Breast epithelium (tissue), 4 donors: ENCODE measurements at regions not wholly inside any gene's neighbourhood (a gene's known extent, or its start where the extent isn't known, plus 50 kb on each side); places are given as distances from the start of the nearest gene placed in this dataset.

ENCODE experiments used
- DNase-seq, 2 donors: peaks; one replicate each; pipeline ENCODE4 v3.0.0-alpha.2; 2019; ENCODE audit warnings: low spot score in 2 of 2
- H3K27ac ChIP-seq, 2 donors: fragments of 200-600 bp; sonication (generic) in 1 of 2; one replicate each; pipeline ENCODE4 v1.5.1; 2016 to 2019; ENCODE audit warnings: mild to moderate bottlenecking in 1 of 2
- H3K27me3 ChIP-seq, 2 donors: fragments of 200-600 bp; sonication (generic) in 1 of 2; one replicate each; pipeline versions ENCODE4 v1.5.1 to v1.6.0; 2017 to 2019; ENCODE audit warnings: control low read depth in 1 of 2, mild to moderate bottlenecking in 1 of 2
- H3K36me3 ChIP-seq: fragments of 200-600 bp; one replicate; pipeline ENCODE4 v1.5.1; 2019
- H3K4me1 ChIP-seq, 2 donors: fragments of 200-600 bp; sonication (generic); one replicate each; pipeline ENCODE4 v1.5.1; 2016 to 2019; ENCODE audit warnings: control low read depth in 1 of 2
- H3K4me3 ChIP-seq, 3 donors: fragments of 200-600 bp; sonication (generic); 1 replicate in 2 of 3; 2 replicates in 1 of 3; pipeline ENCODE4 v1.5.1; 2016 to 2019; ENCODE audit warnings: mild to moderate bottlenecking in 3 of 3, moderate library complexity in 2 of 3
- H3K9me3 ChIP-seq, 2 donors: fragments of 200-600 bp; sonication (generic) in 1 of 2; one replicate each; pipeline ENCODE4 v1.5.1; 2016 to 2019; ENCODE audit warnings: control low read depth in 1 of 2
- POLR2A ChIP-seq: fragments of 450-650 bp; IDR thresholded peaks from one replicate; pipeline ENCODE4 v1.6.1; 2016; ENCODE audit warnings: antibody characterized with exemption, mild to moderate bottlenecking, moderate library complexity
- POLR2AphosphoS5 ChIP-seq, 3 donors: sonication (generic); formaldehyde crosslinking; IDR thresholded peaks; one replicate each; pipeline ENCODE4 v1.6.1; 2017; ENCODE audit warnings: antibody characterized with exemption in 3 of 3
- intact Hi-C: fragments of 100-400 bp; cut with DNase I; formaldehyde crosslinking; loops from one replicate; pipeline ENCODE4 v1.15.1; 2023; ENCODE audit warnings: low total_unique reads
- TF ChIP-seq, protein P1 (sequence below), 3 donors: fragments of 450-650 bp; IDR thresholded peaks; one replicate each; pipeline ENCODE4 v1.5.1; 2016 to 2017; ENCODE audit warnings: antibody characterized with exemption in 3 of 3, mild to moderate bottlenecking in 3 of 3, moderate library complexity in 3 of 3

- intact Hi-C loops, result no loop called here
- H3K4me3 ChIP-seq, result no peak overlapping the region
- no peak for DNase-seq
- TF ChIP-seq, protein P1, sequence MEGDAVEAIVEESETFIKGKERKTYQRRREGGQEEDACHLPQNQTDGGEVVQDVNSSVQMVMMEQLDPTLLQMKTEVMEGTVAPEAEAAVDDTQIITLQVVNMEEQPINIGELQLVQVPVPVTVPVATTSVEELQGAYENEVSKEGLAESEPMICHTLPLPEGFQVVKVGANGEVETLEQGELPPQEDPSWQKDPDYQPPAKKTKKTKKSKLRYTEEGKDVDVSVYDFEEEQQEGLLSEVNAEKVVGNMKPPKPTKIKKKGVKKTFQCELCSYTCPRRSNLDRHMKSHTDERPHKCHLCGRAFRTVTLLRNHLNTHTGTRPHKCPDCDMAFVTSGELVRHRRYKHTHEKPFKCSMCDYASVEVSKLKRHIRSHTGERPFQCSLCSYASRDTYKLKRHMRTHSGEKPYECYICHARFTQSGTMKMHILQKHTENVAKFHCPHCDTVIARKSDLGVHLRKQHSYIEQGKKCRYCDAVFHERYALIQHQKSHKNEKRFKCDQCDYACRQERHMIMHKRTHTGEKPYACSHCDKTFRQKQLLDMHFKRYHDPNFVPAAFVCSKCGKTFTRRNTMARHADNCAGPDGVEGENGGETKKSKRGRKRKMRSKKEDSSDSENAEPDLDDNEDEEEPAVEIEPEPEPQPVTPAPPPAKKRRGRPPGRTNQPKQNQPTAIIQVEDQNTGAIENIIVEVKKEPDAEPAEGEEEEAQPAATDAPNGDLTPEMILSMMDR (IDR thresholded peaks at IDR 0.05), result no peak
- TF ChIP-seq POLR2AphosphoS5 (IDR thresholded peaks at IDR 0.05) (no peak), POLR2A (no peak)
- H3K27me3 ChIP-seq, result no peaks in the 10 kb centered on the region
- H3K9me3 ChIP-seq, result no peaks in the 10 kb centered on the region
- H3K36me3 ChIP-seq, result no peaks in the 10 kb centered on the region
- H3K4me1 ChIP-seq, result no peaks in the 10 kb centered on the region
- no peak overlapping the region for H3K27ac ChIP-seq
Measured at GRCh38 chr2:196558497-196558896, 81.0 kb upstream of the CCDC150 start.

GRCh38 chr2:196563876-196564275, 75.6 kb upstream of the CCDC150 start:
- intact Hi-C loops, result no loop called here
- Histone ChIP-seq H3K4me1 (no peaks in the 10 kb centered on the region), H3K4me3 (no peak overlapping the region), H3K27ac (no peak overlapping the region), H3K36me3 (no peaks in the 10 kb centered on the region), H3K27me3 (no peaks in the 10 kb centered on the region), H3K9me3 (no peaks in the 10 kb centered on the region)
- TF ChIP-seq, protein P1 (IDR thresholded peaks at IDR 0.05), result no peak
- no peak for TF ChIP-seq POLR2AphosphoS5 (IDR thresholded peaks at IDR 0.05)
- TF ChIP-seq POLR2A, result no peak
- DNase-seq, result no peak

DNA sequence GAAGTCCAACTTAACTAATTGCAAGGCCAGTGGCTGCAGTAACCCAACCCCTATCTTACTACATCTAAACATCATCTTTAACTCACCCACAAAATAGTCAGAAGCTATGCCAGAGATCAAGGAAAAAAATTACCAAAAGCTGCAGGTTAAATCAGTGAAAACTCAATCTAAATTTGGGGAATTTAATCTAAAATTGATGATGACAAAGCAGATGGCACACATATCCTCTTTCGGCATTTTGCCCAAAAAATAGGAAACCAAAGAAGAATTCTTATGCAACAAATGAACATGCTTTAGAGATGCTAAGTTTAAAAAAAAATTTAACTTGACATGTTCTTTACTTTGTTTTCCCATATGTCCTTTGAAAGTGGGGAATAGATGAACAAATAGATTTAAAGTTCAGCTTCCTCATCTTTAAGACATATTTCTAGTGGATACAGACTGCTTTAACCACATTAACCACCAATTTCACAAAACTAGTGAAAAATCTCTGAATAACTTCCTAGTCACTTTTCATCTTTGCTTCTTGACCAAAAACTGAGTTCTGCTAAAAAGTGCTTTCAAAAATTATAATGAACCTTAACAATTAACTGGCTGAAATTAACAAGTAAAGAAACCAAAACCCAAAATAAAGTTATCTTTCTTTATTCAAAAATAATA, 74.3 kb upstream of the CCDC150 start:
- intact Hi-C loops, result no loop called here

DNA sequence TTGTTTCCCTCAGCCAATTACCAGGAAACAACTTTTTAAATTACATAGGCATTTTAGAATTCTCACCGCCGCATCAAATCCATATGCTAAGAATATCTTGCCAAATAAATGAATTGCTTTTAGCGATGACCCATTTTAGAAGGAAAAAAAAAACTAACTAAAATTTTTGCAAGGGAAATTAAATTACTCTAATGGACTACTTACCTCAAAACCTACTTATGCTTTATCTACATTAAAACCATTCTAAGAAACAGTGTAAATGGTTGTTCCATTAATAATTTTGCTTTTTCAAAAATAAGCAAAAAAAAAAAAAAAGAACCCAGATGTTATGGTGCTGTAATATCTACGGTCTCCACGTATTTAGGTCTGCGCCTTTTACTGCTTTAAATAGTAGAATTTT, 73.5 kb upstream of the CCDC150 start:
- H3K27me3 ChIP-seq, result no peaks in the 10 kb centered on the region
- no peak overlapping the region for H3K27ac ChIP-seq
- H3K36me3 ChIP-seq, result no peaks in the 10 kb centered on the region
- TF ChIP-seq, protein P1 (IDR thresholded peaks at IDR 0.05), result no peak
- TF ChIP-seq POLR2A (no peak), POLR2AphosphoS5 (IDR thresholded peaks at IDR 0.05) (no peak)
- H3K9me3 ChIP-seq, result no peaks in the 10 kb centered on the region
- intact Hi-C loops, result no loop called here
- no peak for DNase-seq
- no peaks in the 10 kb centered on the region for H3K4me1 ChIP-seq
- no peak overlapping the region for H3K4me3 ChIP-seq

More for the DNA sequence above, 74.3 kb upstream of the CCDC150 start:
- Histone ChIP-seq H3K27me3 (no peaks in the 10 kb centered on the region), H3K4me1 (no peaks in the 10 kb centered on the region), H3K27ac (no peak overlapping the region), H3K9me3 (no peaks in the 10 kb centered on the region), H3K36me3 (no peaks in the 10 kb centered on the region), H3K4me3 (no peak overlapping the region)
- TF ChIP-seq, protein P1 (IDR thresholded peaks at IDR 0.05), result no peak
- TF ChIP-seq POLR2AphosphoS5 (IDR thresholded peaks at IDR 0.05) (no peak), POLR2A (no peak)
- DNase-seq, result no peak

DNA sequence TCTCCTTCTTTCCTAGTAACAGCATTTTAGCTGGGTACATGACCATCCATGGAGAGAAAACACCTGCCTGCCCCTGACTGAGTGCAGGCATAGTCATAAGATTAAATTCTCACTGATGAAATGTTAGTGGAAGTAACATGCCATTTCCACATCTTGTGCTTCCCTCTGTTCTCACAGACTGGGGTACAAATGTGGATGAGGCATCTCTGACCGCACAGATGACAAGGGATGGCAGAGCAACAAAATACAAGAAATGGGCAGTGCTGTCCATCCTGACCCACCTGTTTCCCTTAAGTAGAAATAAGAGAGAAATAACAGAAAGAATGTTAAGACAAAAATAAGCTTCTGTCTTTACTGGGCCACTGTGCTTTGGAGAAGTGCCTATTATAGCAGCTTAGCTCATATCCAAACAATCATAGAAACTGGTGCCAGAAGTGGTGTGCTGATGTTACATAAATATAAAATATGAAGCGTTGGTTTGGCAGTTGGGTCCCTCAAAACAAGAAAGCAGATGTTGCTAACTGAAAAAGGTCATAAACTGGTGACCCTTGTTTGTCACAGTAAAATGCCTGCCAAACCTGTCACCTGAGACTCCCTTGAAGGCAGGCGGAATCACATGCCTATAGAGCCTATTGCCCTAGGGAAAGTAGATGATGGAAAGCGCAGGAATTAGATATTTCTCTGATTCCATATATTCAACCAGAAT, 72.4 kb upstream of the CCDC150 start:
- TF ChIP-seq POLR2AphosphoS5 (IDR thresholded peaks at IDR 0.05) (no peak), POLR2A (no peak)
- TF ChIP-seq, protein P1 (IDR thresholded peaks at IDR 0.05), result no peak
- DNase-seq, result no peak
- H3K9me3 ChIP-seq, result no peaks in the 10 kb centered on the region
- no peaks in the 10 kb centered on the region for H3K4me1 ChIP-seq
- H3K27ac ChIP-seq, result peak overlapping the region in 1 of 2 donors; percentile 12
- no peaks in the 10 kb centered on the region for H3K36me3 ChIP-seq
- H3K4me3 ChIP-seq, result no peak overlapping the region
- intact Hi-C loops, result no loop called here
- H3K27me3 ChIP-seq, result no peaks in the 10 kb centered on the region
